ENCODE measurements at regions not wholly inside any gene's neighbourhood (a gene's known extent, or its start where the extent isn't known, plus 50 kb on each side); places are given as distances from the start of the nearest gene placed in this dataset.
"Not testable (repeated sequence)": the region's sequence is repeated elsewhere in the genome, so short reads cannot be mapped to it uniquely, and the experiment has no call there.

GRCh38 chr2:142525720-142526119, 351.7 kb upstream of the KYNU start:
- DNase-seq (ENCODE audit: low read depth) = no peak
- no peak for TF ChIP-seq CTCF (IDR thresholded peaks at IDR 0.05; ENCODE audit: low read depth, low read length, missing control alignments)

GRCh38 chr2:142521492-142521891, 356.0 kb upstream of the KYNU start:
- no peak overlapping the region for H3K4me3 ChIP-seq (ENCODE audit: low read depth, low read length)
- no peak for DNase-seq (ENCODE audit: low read depth)
- TF ChIP-seq CTCF (IDR thresholded peaks at IDR 0.05; ENCODE audit: low read depth, low read length, missing control alignments) = no peak

More at GRCh38 chr2:142525720-142526119, 351.7 kb upstream of the KYNU start:
- H3K4me3 ChIP-seq (ENCODE audit: low read depth, low read length) = no peak overlapping the region

GRCh38 chr2:142515493-142515892, 362.0 kb upstream of the KYNU start:
- H3K4me3 ChIP-seq (ENCODE audit: low read depth, low read length) = no peak overlapping the region
- DNase-seq (ENCODE audit: low read depth) = no peak
- TF ChIP-seq CTCF (IDR thresholded peaks at IDR 0.05; ENCODE audit: low read depth, low read length, missing control alignments) = no peak

GRCh38 chr2:142509401-142509800, 368.1 kb upstream of the KYNU start:
- H3K4me3 ChIP-seq (ENCODE audit: low read depth, low read length) = no peak overlapping the region
- no peak for TF ChIP-seq CTCF (IDR thresholded peaks at IDR 0.05; ENCODE audit: low read depth, low read length, missing control alignments)
- no peak for DNase-seq (ENCODE audit: low read depth)

- DNase-seq (ENCODE audit: low read depth) = no peak
- TF ChIP-seq CTCF (IDR thresholded peaks at IDR 0.05; ENCODE audit: low read depth, low read length, missing control alignments) = no peak
- H3K4me3 ChIP-seq (ENCODE audit: low read depth, low read length) = no peak overlapping the region
These were observed 372.7 kb upstream of the KYNU start for GRCh38 chr2:142504754-142505153.

- no peak overlapping the region for H3K4me3 ChIP-seq (ENCODE audit: low read depth, low read length)
- no peak for TF ChIP-seq CTCF (IDR thresholded peaks at IDR 0.05; ENCODE audit: low read depth, low read length, missing control alignments)
- no peak for DNase-seq (ENCODE audit: low read depth)
These were observed 371.6 kb upstream of the LRP1B start for GRCh38 chr2:142502402-142502801.

GRCh38 chr2:142495141-142495540, 364.3 kb upstream of the LRP1B start:
- TF ChIP-seq CTCF (IDR thresholded peaks at IDR 0.05; ENCODE audit: low read depth, low read length, missing control alignments) = no peak
- H3K4me3 ChIP-seq (ENCODE audit: low read depth, low read length) = no peak overlapping the region
- DNase-seq (ENCODE audit: low read depth) = no peak

GRCh38 chr2:142489631-142490030, 358.8 kb upstream of the LRP1B start:
- not testable (repeated sequence) for DNase-seq (ENCODE audit: low read depth); H3K4me3 ChIP-seq (ENCODE audit: low read depth, low read length)

All from GM12864 (cell line).